Fibroblast of lung (primary cell): ENCODE measurements at regions not wholly inside any gene's neighbourhood (a gene's known extent, or its start where the extent isn't known, plus 50 kb on each side); places are given as distances from the start of the nearest gene placed in this dataset.

Source experiments
- DNase-seq, 2 donors: peaks; one replicate each; pipeline versions ENCODE4 v3.0.0 to v3.0.0-alpha.2; 2010; ENCODE audit warnings: low read depth in 2 of 2
- H2AFZ ChIP-seq: 2 replicates; pipeline ENCODE4 v1.5.1; 2012; ENCODE audit warnings: low read length, control low read depth, inconsistent platforms
- H3K27ac ChIP-seq: 2 replicates; pipeline ENCODE4 v1.5.1; 2011; ENCODE audit warnings: low read length, control low read depth; ENCODE audit not compliant: insufficient read depth
- H3K27me3 ChIP-seq: 2 replicates; pipeline ENCODE4 v1.5.1; 2011; ENCODE audit warnings: mild to moderate bottlenecking, low read length; ENCODE audit not compliant: control insufficient read depth, insufficient read depth
- H3K36me3 ChIP-seq: 2 replicates; pipeline ENCODE4 v1.5.1; 2011; ENCODE audit warnings: low read length; ENCODE audit not compliant: control insufficient read depth, insufficient read depth
- H3K4me1 ChIP-seq: 2 replicates; pipeline ENCODE4 v1.5.1; 2011; ENCODE audit warnings: low read length; ENCODE audit not compliant: control insufficient read depth, insufficient read depth; ENCODE audit errors: extremely low read depth
- H3K4me2 ChIP-seq: 2 replicates; pipeline ENCODE4 v1.5.1; 2011; ENCODE audit warnings: low read length, control low read depth; ENCODE audit not compliant: insufficient read depth; ENCODE audit errors: extremely low read depth
- H3K4me3 ChIP-seq, 4 experiments: fragments of 200-600 bp in 1 of 4; sonication (generic) in 1 of 4; replicated peaks in 1 of 4; 2 replicates each; pipeline ENCODE4 v1.5.1; 2011 to 2016; ENCODE audit warnings: low read length in 4 of 4, low read depth in 3 of 4, mild to moderate bottlenecking in 3 of 4, control low read depth in 2 of 4, inconsistent platforms in 1 of 4, mixed read lengths in 1 of 4; ENCODE audit not compliant: insufficient read depth in 1 of 4; ENCODE audit errors: control extremely low read depth in 1 of 4
- H3K79me2 ChIP-seq: 2 replicates; pipeline ENCODE4 v1.5.1; 2012; ENCODE audit warnings: mild to moderate bottlenecking, low read length, inconsistent platforms; ENCODE audit not compliant: control insufficient read depth, insufficient read depth
- H3K9ac ChIP-seq: 2 replicates; pipeline ENCODE4 v1.5.1; 2011; ENCODE audit warnings: mild to moderate bottlenecking, low read length, control low read depth; ENCODE audit not compliant: insufficient read depth
- H3K9me3 ChIP-seq: 2 replicates; pipeline ENCODE4 v1.5.1; 2012; ENCODE audit warnings: low read depth, low read length; ENCODE audit not compliant: control insufficient read depth, insufficient read depth
- H4K20me1 ChIP-seq: 2 replicates; pipeline ENCODE4 v1.5.1; 2011; ENCODE audit warnings: low read length; ENCODE audit not compliant: control insufficient read depth, insufficient read depth; ENCODE audit errors: extremely low read depth
- EZH2 ChIP-seq: IDR thresholded peaks from 2 replicates; pipeline ENCODE4 v1.5.1; 2012; ENCODE audit warnings: low read length, control low read depth, mild to moderate bottlenecking; ENCODE audit errors: missing control alignments
- TF ChIP-seq, protein P1 (sequence below), 2 donors: IDR thresholded peaks in 1 of 2; conservative IDR thresholded peaks in 1 of 2; 1 replicate in 1 of 2; 2 replicates in 1 of 2; pipeline ENCODE4 v1.5.1; 2011 to 2012; ENCODE audit warnings: low read length in 2 of 2, control low read depth in 1 of 2, inconsistent platforms in 1 of 2, low read depth in 1 of 2, mild to moderate bottlenecking in 1 of 2

DNA sequence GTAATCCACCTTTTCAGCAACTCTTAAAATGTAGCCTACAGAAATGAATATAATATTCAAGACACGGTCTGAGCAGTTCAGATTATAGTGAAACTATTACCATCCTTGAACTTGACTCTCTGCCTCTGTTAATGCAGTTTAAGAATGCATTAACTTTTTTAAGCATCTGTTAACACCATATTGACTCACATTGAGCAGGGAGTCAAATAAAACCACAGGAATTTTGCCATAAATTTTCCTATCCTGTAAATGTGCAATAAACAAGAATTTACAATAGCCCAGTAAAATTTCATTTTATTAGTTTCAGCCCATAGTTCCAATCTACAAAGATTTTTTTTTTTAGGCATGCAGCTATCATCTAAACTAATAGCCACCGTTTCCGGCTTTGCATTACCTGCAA lies 239.2 kb upstream of the DEFB112 start:
- no peak for DNase-seq
- Histone ChIP-seq H3K9me3 (no peaks in the 10 kb centered on the region), H3K9ac (no peak overlapping the region), H4K20me1 (no peaks in the 10 kb centered on the region), H3K4me1 (no peaks in the 10 kb centered on the region), H3K27me3 (no peaks in the 10 kb centered on the region), H3K4me2 (no peak overlapping the region), H3K4me3 (no peak overlapping the region), H3K36me3 (no peaks in the 10 kb centered on the region), H2AFZ (no peak overlapping the region), H3K27ac (no peak overlapping the region), H3K79me2 (no peaks in the 10 kb centered on the region)
- TF ChIP-seq, protein P1, sequence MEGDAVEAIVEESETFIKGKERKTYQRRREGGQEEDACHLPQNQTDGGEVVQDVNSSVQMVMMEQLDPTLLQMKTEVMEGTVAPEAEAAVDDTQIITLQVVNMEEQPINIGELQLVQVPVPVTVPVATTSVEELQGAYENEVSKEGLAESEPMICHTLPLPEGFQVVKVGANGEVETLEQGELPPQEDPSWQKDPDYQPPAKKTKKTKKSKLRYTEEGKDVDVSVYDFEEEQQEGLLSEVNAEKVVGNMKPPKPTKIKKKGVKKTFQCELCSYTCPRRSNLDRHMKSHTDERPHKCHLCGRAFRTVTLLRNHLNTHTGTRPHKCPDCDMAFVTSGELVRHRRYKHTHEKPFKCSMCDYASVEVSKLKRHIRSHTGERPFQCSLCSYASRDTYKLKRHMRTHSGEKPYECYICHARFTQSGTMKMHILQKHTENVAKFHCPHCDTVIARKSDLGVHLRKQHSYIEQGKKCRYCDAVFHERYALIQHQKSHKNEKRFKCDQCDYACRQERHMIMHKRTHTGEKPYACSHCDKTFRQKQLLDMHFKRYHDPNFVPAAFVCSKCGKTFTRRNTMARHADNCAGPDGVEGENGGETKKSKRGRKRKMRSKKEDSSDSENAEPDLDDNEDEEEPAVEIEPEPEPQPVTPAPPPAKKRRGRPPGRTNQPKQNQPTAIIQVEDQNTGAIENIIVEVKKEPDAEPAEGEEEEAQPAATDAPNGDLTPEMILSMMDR (conservative IDR thresholded peaks at IDR 0.05 in 1 of 2, IDR thresholded peaks at IDR 0.05 in 1 of 2; ENCODE audit: low read depth in 1 of 2, low read length in 2 of 2) = no peak
- no peak for TF ChIP-seq EZH2

DNA sequence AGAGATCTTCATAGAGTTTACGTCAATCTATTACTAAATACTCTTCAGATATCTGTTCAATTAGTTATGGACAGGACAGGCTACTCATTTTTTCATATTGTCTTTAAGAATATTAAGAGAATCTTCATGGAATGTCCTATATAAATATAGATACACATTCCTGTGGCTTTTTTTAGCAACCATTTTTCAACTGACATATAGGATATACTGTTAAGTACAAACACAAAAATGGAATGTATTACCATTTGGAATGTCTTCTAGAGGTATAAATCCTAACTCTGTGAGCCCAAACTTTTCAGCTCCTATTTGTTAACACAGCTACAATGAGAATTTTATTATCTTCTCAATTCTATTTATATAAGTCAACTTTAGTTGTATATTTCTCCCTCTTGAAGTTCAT lies 239.6 kb upstream of the DEFB112 start:
- no peak for TF ChIP-seq EZH2
- TF ChIP-seq, protein P1 (conservative IDR thresholded peaks at IDR 0.05 in 1 of 2, IDR thresholded peaks at IDR 0.05 in 1 of 2; ENCODE audit: low read depth in 1 of 2, low read length in 2 of 2) = no peak
- H3K27ac ChIP-seq = no peak overlapping the region
- no peaks in the 10 kb centered on the region for H3K4me1 ChIP-seq
- H3K4me3 ChIP-seq = no peak overlapping the region
- no peaks in the 10 kb centered on the region for H3K27me3 ChIP-seq
- H3K36me3 ChIP-seq = no peaks in the 10 kb centered on the region
- DNase-seq = no peak
- no peak overlapping the region for H3K9ac ChIP-seq
- H3K4me2 ChIP-seq = no peak overlapping the region
- no peaks in the 10 kb centered on the region for H4K20me1 ChIP-seq
- H3K79me2 ChIP-seq = no peaks in the 10 kb centered on the region
- no peaks in the 10 kb centered on the region for H3K9me3 ChIP-seq
- H2AFZ ChIP-seq = no peak overlapping the region

DNA sequence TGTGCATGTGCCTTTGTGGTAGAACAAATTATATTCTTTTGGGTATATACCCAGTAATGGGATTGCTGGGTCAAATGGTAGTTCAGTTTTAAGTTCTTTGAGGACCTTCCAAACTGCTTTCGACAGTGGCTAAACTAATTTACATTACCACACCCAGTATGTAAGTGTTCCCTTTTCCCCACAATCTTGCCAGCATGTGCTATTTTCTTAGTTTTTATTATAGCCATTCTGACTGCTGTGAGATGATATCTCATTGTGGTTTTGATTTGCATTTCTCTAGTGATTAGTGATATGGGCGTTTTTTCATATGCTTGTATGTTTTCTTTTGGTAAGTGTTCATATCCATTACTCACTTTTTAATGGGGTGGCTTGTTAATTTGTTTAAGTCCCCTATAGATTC lies 251.6 kb upstream of the DEFB112 start:
- H3K36me3 ChIP-seq = no peaks in the 10 kb centered on the region
- H3K27me3 ChIP-seq = no peaks in the 10 kb centered on the region
- H3K9ac ChIP-seq = no peak overlapping the region
- no peak overlapping the region for H3K4me3 ChIP-seq
- no peak overlapping the region for H2AFZ ChIP-seq
- H3K9me3 ChIP-seq = no peaks in the 10 kb centered on the region
- DNase-seq = no peak
- no peak overlapping the region for H3K27ac ChIP-seq
- TF ChIP-seq EZH2 = no peak
- TF ChIP-seq, protein P1 (conservative IDR thresholded peaks at IDR 0.05 in 1 of 2, IDR thresholded peaks at IDR 0.05 in 1 of 2; ENCODE audit: low read depth in 1 of 2, low read length in 2 of 2) = no peak
- no peaks in the 10 kb centered on the region for H4K20me1 ChIP-seq
- H3K4me2 ChIP-seq = no peak overlapping the region
- no peaks in the 10 kb centered on the region for H3K79me2 ChIP-seq
- no peaks in the 10 kb centered on the region for H3K4me1 ChIP-seq
